ENCODE measurements at regions not wholly inside any gene's neighbourhood (a gene's known extent, or its start where the extent isn't known, plus 50 kb on each side); places are given as distances from the start of the nearest gene placed in this dataset.
"Not testable (repeated sequence)": the region's sequence is repeated elsewhere in the genome, so short reads cannot be mapped to it uniquely, and the experiment has no call there.

DNA sequence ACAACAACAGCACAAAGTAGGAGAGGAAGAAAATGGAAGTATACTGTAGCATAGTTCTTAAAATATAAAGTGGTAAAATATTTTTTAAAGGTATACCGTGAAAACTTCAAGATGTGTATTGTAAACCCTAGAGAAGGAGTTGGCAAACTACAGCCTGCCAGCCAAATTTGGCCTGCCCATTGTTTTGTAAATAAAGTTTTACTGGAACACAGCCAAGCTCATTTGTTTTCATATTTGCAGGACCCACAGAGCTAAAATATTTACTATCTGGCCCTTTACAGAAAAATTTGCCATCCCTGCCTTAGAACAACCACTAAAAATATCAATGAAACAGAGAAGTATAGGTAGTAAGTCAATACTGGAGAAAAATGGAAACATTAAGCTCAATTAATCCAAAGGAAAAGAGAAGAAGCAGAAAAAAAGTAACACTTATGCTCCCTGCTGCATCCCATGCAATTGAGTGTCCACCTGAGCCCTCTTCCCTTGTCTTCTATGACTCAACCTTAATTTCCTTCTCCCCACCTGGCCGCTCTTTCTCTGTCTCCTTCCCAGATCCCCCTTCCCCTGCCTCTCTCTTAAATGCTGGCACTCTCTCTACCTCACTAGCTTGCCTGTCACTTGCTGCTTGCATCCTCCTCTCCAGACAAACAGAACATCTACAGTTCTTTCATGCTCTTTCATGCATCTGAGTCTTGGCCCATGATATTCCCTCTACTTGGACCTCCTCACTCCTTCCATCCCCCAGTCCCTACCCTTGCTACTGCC is 50.6 kb upstream of the FER start:
- Mint-ChIP-seq H3K27me3 (peaks cover 21% of the 10 kb centered on the region), H3K36me3 (ENCODE audit: low read depth) (no peaks in the 10 kb centered on the region), H3K4me1 (no peaks in the 10 kb centered on the region), H3K9me3 (no peaks in the 10 kb centered on the region), H3K4me3 (no peak overlapping the region), H3K27ac (no peak overlapping the region)
- POLR2A ChIA-PET, result no interaction called here
- no peak for DNase-seq
- CTCF ChIA-PET, result interaction anchor here (0.6 kb wide), 1 partner anchor 329 kb away, joined by 3 read pairs; no protein-coding TSS in a partner anchor

- Mint-ChIP-seq H3K36me3 (ENCODE audit: low read depth) (no peaks in the 10 kb centered on the region), H3K9me3 (no peaks in the 10 kb centered on the region), H3K27ac (no peak overlapping the region), H3K27me3 (peaks cover 21% of the 10 kb centered on the region), H3K4me3 (no peak overlapping the region), H3K4me1 (no peaks in the 10 kb centered on the region)
- ChIA-PET POLR2A (no interaction called here), CTCF (interaction anchor here (0.6 kb wide), 2 partner anchors 103 to 330 kb away, joined by 3 read pairs; no protein-coding TSS in a partner anchor)
- no peak for DNase-seq
These were observed 51.3 kb upstream of the FER start for GRCh38 chr5:108696407-108696806.

DNA sequence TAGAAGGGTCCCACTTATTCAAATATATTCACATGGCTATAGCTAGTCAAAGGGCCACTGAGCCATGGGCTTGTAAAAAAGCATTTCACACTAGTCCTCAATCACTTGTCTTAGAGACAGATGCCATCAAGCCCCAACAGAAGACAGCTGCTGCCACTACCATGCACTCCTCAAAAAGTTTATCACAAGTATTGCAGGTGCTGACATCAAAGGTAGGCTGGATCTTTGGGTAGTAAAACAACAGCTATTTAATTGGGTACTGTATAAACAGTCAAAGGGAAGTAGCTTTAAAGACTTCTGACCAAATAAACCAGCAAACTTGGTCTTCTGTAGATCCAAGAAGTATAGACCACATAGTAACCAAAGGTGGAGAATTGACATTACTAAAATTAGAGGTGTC is 59.2 kb upstream of the FER start:
- Mint-ChIP-seq H3K27me3 (no peaks in the 10 kb centered on the region), H3K9me3 (no peaks in the 10 kb centered on the region), H3K27ac (no peak overlapping the region), H3K4me1 (no peaks in the 10 kb centered on the region), H3K36me3 (ENCODE audit: low read depth) (no peaks in the 10 kb centered on the region), H3K4me3 (no peak overlapping the region)
- ChIA-PET POLR2A (no interaction called here), CTCF (interaction anchor here (0.5 to 0.9 kb wide), 2 partner anchors 41 to 108 kb away, joined by 3 read pairs; no protein-coding TSS in a partner anchor)
- no peak for DNase-seq

DNA sequence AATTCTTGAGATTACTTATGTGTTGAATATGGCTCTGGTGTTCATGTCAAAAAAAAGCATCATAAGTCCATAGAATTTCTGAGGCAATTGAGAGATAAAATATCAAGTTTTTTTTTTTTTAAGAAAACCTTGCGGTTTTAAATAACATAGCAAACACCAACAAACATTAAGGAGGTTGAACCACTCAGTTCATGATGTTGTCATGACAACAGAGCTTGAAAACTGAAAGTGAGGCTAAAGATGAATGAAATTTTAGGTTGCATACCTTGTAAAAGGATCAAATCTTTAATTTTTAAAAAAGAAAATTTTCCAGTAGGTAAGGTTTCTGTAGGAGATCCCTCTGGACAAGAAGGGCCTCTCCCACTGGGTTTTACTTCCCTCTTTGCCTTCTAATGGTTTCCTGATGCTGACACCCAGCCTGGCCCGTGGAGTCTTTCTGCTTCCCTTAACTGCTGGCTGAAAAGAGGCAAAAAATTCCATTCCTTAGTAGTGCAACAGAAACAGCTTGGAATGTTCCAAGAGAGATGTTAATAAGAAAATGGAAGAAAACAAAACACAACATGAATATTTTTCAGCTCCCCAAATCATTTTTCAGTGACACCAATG is 60.0 kb upstream of the FER start:
- no peaks in the 10 kb centered on the region for H3K4me1 Mint-ChIP-seq
- no peaks in the 10 kb centered on the region for H3K9me3 Mint-ChIP-seq

GRCh38 chr5:108686676-108687075 is 61.0 kb upstream of the FER start:
- no peaks in the 10 kb centered on the region for H3K27me3 Mint-ChIP-seq
- no peaks in the 10 kb centered on the region for H3K36me3 Mint-ChIP-seq (ENCODE audit: low read depth)
- no peak overlapping the region for H3K4me3 Mint-ChIP-seq
- no peaks in the 10 kb centered on the region for H3K4me1 Mint-ChIP-seq
- no peak for DNase-seq
- POLR2A ChIA-PET, result no interaction called here
- H3K27ac Mint-ChIP-seq, result no peak overlapping the region
- CTCF ChIA-PET, result no interaction called here
- no peaks in the 10 kb centered on the region for H3K9me3 Mint-ChIP-seq

More for the DNA sequence above, 60.0 kb upstream of the FER start:
- Mint-ChIP-seq H3K36me3 (ENCODE audit: low read depth) (no peaks in the 10 kb centered on the region), H3K27me3 (no peaks in the 10 kb centered on the region), H3K27ac (no peak overlapping the region), H3K4me3 (no peak overlapping the region)
- POLR2A ChIA-PET, result no interaction called here
- CTCF ChIA-PET, result interaction anchor here (0.9 kb wide), 1 partner anchor 40 kb away, joined by 3 read pairs; no protein-coding TSS in a partner anchor
- DNase-seq, result no peak

GRCh38 chr5:108685448-108686216 is 62.1 kb upstream of the FER start:
- CTCF ChIA-PET; H3K36me3 Mint-ChIP-seq (ENCODE audit: low read depth); H3K9me3 Mint-ChIP-seq: not testable (repeated sequence)

DNA sequence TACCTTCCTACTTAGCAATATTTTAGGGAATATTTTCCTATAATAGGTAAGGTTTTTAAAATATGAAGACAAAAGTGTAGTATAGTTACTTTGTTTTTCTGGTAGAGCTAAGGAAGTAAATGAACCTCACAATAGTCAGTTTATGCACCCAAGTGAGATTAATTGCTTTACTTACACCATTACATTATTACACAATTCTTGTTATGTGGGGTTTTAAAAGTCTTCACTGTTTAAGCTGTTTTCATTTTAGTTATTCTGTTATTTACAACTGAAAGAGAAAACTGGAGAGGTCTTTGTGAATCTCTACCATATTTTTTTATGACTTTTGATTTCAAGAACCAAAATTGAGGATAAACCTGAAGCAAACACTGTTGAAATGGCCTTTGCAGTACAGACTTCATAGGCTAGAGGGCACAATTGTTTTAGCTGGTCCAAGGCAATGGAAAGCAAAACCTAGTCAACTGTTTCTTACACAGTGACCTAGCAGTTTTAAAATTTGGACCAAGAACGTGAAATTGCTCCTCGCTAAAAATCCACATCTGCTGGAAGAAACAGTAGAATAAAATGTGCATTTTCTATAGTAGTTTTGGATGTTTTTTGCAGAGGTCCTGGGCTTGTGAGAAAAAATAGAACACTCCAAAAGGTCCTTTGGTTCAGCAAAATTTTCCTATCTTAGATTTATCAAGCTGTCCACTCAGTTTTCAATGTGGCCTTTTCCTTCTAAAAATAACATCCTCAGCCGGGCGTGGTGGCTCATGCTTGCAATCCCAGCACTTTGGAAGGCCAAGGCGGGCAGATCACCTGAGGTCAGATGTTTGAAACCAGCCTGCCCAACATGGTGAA is 66.4 kb upstream of the FER start:
- H3K4me1 Mint-ChIP-seq, result no peaks in the 10 kb centered on the region
- peak; percentile 22 for DNase-seq
- H3K27me3 Mint-ChIP-seq, result peaks cover 6% of the 10 kb centered on the region
- ChIA-PET POLR2A (no interaction called here), CTCF (no interaction called here)
- no peak overlapping the region for H3K27ac Mint-ChIP-seq
- no peaks in the 10 kb centered on the region for H3K9me3 Mint-ChIP-seq
- no peaks in the 10 kb centered on the region for H3K36me3 Mint-ChIP-seq (ENCODE audit: low read depth)
- no peak overlapping the region for H3K4me3 Mint-ChIP-seq

More at GRCh38 chr5:108685448-108686216, 62.1 kb upstream of the FER start:
- H3K27ac Mint-ChIP-seq, H3K4me3 Mint-ChIP-seq, DNase-seq, POLR2A ChIA-PET, H3K27me3 Mint-ChIP-seq, H3K4me1 Mint-ChIP-seq: not testable (repeated sequence)

DNA sequence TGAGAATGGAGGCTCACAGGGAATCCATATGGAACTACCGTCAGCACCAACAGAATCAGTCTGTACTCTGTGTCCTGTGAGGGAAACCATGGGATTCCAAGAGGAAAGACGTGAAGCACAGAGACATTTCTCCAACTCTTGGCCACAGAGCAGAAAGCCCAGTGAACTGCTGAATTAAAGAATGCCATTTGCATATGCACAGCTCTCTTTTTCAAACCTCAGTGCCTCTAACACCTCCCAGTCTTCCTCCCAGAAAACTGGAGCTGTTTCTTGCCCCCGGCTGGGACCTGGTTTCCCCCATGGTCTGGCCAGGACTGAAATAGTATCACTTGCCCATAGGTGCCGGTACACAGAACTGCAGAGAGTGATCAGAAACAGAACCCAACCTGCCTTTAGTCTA is 69.6 kb upstream of the FER start:
- Mint-ChIP-seq H3K9me3 (no peaks in the 10 kb centered on the region), H3K27ac (no peak overlapping the region), H3K4me1 (no peaks in the 10 kb centered on the region), H3K36me3 (ENCODE audit: low read depth) (no peaks in the 10 kb centered on the region), H3K4me3 (no peak overlapping the region), H3K27me3 (peaks cover 10% of the 10 kb centered on the region)
- ChIA-PET CTCF (no interaction called here), POLR2A (no interaction called here)
- DNase-seq, result no peak

DNA sequence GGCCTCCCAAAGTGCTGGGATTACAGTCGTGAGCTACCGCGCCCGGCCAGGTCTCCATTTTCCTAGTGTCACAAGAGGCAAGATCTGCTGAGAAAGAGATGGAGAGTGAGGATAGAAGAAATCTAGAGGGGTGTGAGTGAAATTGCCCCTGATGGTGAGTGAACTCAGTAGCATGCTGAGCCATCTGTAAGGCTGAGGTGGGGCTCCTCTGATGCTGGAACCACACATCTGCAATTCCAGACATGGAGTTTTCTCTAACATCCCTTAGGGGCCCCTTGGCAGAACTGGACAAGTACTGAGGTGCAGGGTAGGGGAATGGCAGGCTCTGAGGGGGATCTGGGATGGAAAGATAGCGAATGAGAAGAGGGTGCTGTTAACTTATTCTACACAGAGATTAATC is 72.0 kb upstream of the FER start:
- H3K4me1 Mint-ChIP-seq, result no peaks in the 10 kb centered on the region
- H3K27me3 Mint-ChIP-seq, result peaks cover 12% of the 10 kb centered on the region
- ChIA-PET CTCF (no interaction called here), POLR2A (no interaction called here)
- no peak for DNase-seq
- no peak overlapping the region for H3K4me3 Mint-ChIP-seq
- no peaks in the 10 kb centered on the region for H3K36me3 Mint-ChIP-seq (ENCODE audit: low read depth)
- H3K9me3 Mint-ChIP-seq, result no peaks in the 10 kb centered on the region
- H3K27ac Mint-ChIP-seq, result no peak overlapping the region

- no peak for DNase-seq
- Mint-ChIP-seq H3K4me3 (no peak overlapping the region), H3K4me1 (no peaks in the 10 kb centered on the region), H3K36me3 (ENCODE audit: low read depth) (no peaks in the 10 kb centered on the region), H3K27me3 (peaks cover 15% of the 10 kb centered on the region), H3K9me3 (no peaks in the 10 kb centered on the region), H3K27ac (no peak overlapping the region)
- POLR2A ChIA-PET, result no interaction called here
- CTCF ChIA-PET, result no interaction called here
These were observed 75.1 kb upstream of the FER start for GRCh38 chr5:108672639-108673038.

DNA sequence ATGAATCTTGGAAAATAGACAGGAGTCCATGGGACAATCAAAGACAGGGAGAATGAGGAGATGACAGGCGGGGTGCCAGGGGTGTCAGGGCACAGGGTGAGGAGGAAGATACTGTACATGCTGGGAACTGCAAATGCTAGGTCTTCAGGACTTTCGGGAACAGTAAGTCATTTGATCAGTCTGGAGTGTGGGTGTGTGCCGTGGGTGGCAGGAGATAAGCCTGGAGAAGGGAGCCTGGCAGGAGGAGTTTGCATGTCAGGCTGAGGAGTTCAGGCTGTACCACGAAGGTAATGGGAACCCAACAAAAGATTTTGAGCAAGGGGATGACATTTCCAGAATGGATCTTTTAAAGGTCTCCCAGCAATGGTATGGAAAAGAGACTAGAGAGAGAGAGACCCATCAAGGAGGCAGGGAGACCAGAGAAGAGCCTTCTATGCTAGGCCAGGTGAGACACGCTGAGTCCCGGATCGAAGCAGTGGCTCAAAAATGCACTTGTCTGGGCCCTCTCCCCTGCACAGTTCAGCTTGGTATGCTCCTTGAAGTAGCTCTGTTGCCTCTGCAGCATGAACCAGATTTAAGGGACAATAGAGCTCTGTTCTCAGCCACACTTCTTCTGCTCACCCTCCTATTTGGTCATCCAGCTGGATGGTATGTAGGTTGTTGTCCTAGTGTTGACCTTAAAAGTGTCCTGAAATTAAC is 77.0 kb upstream of the FER start:
- CTCF ChIA-PET, result no interaction called here
- no peak for DNase-seq
- no peaks in the 10 kb centered on the region for H3K9me3 Mint-ChIP-seq
- H3K27me3 Mint-ChIP-seq, result peaks cover 15% of the 10 kb centered on the region
- H3K36me3 Mint-ChIP-seq (ENCODE audit: low read depth), result no peaks in the 10 kb centered on the region
- no peak overlapping the region for H3K27ac Mint-ChIP-seq
- no peaks in the 10 kb centered on the region for H3K4me1 Mint-ChIP-seq
- POLR2A ChIA-PET, result no interaction called here
- no peak overlapping the region for H3K4me3 Mint-ChIP-seq

DNA sequence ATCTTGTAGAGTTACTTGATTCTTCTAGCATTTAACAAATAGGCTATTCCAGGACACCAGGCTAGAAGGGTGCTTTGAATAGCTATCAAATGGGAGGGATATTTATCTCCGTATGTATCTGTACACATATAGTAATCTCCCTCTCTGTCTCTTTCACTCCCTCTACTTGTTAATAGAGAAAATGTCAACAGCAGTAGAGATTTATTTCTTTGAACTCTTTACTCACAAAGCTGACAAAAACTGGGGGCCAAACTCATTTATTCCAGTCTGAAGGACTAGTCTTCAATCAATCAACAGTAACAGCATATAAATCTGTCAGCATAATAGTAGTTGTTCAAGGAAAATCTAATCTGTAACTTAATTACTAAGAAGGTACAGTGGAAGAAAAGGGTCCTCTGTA is 78.2 kb upstream of the FER start:
- Mint-ChIP-seq H3K36me3 (ENCODE audit: low read depth) (no peaks in the 10 kb centered on the region), H3K4me1 (no peaks in the 10 kb centered on the region), H3K27ac (no peak overlapping the region), H3K9me3 (no peaks in the 10 kb centered on the region), H3K27me3 (peaks cover 11% of the 10 kb centered on the region), H3K4me3 (no peak overlapping the region)
- no peak for DNase-seq
- CTCF ChIA-PET, result no interaction called here
- POLR2A ChIA-PET, result no interaction called here
